Thyroid gland (tissue), 4 donors: ENCODE measurements at regions not wholly inside any gene's neighbourhood (a gene's known extent, or its start where the extent isn't known, plus 50 kb on each side); places are given as distances from the start of the nearest gene placed in this dataset.

Experiments used
- POLR2A ChIP-seq, 2 donors: fragments of 450-650 bp; IDR thresholded peaks; one replicate each; pipeline ENCODE4 v1.6.1; 2017; ENCODE audit warnings: antibody characterized with exemption in 2 of 2, mild to moderate bottlenecking in 2 of 2, moderate library complexity in 1 of 2
- TF ChIP-seq, protein P1 (sequence below), 6 experiments: fragments of 200-600 bp in 3 of 6; fragments of 450-650 bp in 3 of 6; sonication (generic) in 3 of 6; IDR thresholded peaks; one replicate each; pipeline ENCODE4 v1.5.1; 2016 to 2019; ENCODE audit warnings: antibody characterized with exemption in 6 of 6, mild to moderate bottlenecking in 2 of 6, inconsistent platforms in 1 of 6, moderate library complexity in 1 of 6

DNA sequence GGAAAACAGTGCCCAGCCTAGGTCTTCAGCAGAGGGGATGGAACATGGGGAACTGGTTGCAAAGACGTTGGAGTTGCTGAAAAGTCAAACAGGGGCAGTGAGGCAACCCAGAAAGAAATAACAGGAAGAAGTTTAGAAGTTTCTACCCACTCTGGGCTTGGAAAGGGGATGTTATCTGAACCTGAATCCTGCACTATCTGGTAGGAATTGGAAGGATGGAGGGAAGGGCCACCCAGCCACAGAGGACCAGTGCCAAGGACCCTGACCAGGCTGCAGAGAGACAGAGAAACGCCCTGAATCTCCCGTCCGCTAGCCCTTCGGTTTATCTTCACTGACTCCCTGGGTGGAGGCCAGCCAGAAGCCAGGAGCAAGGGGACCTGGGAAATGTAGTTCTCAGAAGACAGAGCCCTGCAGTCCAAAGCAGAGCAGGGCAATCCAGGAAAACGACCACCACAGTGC, 217.3 kb upstream of the RREB1 start:
- TF ChIP-seq POLR2A (IDR thresholded peaks at IDR 0.05): no peak
- TF ChIP-seq, protein P1, sequence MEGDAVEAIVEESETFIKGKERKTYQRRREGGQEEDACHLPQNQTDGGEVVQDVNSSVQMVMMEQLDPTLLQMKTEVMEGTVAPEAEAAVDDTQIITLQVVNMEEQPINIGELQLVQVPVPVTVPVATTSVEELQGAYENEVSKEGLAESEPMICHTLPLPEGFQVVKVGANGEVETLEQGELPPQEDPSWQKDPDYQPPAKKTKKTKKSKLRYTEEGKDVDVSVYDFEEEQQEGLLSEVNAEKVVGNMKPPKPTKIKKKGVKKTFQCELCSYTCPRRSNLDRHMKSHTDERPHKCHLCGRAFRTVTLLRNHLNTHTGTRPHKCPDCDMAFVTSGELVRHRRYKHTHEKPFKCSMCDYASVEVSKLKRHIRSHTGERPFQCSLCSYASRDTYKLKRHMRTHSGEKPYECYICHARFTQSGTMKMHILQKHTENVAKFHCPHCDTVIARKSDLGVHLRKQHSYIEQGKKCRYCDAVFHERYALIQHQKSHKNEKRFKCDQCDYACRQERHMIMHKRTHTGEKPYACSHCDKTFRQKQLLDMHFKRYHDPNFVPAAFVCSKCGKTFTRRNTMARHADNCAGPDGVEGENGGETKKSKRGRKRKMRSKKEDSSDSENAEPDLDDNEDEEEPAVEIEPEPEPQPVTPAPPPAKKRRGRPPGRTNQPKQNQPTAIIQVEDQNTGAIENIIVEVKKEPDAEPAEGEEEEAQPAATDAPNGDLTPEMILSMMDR (IDR thresholded peaks at IDR 0.05): no peak
